OCI-LY1 (cell line): ENCODE measurements at regions not wholly inside any gene's neighbourhood (a gene's known extent, or its start where the extent isn't known, plus 50 kb on each side); places are given as distances from the start of the nearest gene placed in this dataset.

ENCODE experiments used
- CTCF ChIP-seq: fragments of 200-600 bp; sonication (generic), shearing (Covaris generic); IDR thresholded peaks from 2 replicates; pipeline ENCODE4 v1.5.1; 2017; ENCODE audit warnings: mild to moderate bottlenecking, antibody characterized with exemption, low read length, moderate library complexity, mixed read lengths
- EZH2 ChIP-seq: fragments of 200-600 bp; sonication (generic), shearing (Covaris generic); IDR thresholded peaks from 2 replicates; pipeline ENCODE4 v1.8.0; 2017; ENCODE audit warnings: borderline replicate concordance, mixed run types, mild to moderate bottlenecking, antibody characterized with exemption, low read length, moderate library complexity, mixed read lengths

- no peak for TF ChIP-seq CTCF
- no peak for TF ChIP-seq EZH2
These were observed 175.1 kb upstream of the CCDC196 start for GRCh38 chr14:66311058-66311457.
